HEK293 (cell line): ENCODE measurements at regions not wholly inside any gene's neighbourhood (a gene's known extent, or its start where the extent isn't known, plus 50 kb on each side); places are given as distances from the start of the nearest gene placed in this dataset.

ENCODE experiments used
- ZBTB20 ChIP-seq: fragments of 450-650 bp; formaldehyde crosslinking; IDR thresholded peaks from 2 replicates; pipeline ENCODE4 v1.5.1; 2016; ENCODE audit warnings: missing biosample characterization, missing genetic modification characterization
- ZNF175 ChIP-seq: fragments of 450-650 bp; formaldehyde crosslinking; IDR thresholded peaks from 2 replicates; pipeline ENCODE4 v1.5.1; 2016; ENCODE audit warnings: missing biosample characterization, missing genetic modification characterization
- TF ChIP-seq, protein P1 (sequence below): fragments of 450-650 bp; formaldehyde crosslinking; IDR thresholded peaks from 2 replicates; pipeline ENCODE4 v1.5.1; 2016; ENCODE audit warnings: missing biosample characterization, missing genetic modification characterization

DNA sequence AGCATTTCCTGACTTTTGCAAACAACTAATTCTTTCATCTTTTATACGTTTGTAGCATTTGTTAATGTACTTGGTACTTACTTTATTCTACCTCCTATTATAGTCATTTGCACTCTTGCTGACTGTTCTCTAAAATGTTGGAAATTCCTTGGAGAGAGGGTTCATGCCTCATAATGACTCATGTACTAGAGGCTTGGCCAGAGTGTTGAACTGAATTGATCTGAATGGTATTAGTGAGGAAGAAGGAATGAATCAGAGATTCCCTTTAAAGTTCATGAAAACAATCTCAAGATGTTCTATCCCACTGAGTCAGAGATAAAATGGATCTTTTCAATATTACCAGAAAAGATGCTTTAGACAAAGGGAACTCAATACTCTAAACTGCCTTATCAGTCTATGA, 383.4 kb downstream of the SEC16B start:
- TF ChIP-seq, protein P1, sequence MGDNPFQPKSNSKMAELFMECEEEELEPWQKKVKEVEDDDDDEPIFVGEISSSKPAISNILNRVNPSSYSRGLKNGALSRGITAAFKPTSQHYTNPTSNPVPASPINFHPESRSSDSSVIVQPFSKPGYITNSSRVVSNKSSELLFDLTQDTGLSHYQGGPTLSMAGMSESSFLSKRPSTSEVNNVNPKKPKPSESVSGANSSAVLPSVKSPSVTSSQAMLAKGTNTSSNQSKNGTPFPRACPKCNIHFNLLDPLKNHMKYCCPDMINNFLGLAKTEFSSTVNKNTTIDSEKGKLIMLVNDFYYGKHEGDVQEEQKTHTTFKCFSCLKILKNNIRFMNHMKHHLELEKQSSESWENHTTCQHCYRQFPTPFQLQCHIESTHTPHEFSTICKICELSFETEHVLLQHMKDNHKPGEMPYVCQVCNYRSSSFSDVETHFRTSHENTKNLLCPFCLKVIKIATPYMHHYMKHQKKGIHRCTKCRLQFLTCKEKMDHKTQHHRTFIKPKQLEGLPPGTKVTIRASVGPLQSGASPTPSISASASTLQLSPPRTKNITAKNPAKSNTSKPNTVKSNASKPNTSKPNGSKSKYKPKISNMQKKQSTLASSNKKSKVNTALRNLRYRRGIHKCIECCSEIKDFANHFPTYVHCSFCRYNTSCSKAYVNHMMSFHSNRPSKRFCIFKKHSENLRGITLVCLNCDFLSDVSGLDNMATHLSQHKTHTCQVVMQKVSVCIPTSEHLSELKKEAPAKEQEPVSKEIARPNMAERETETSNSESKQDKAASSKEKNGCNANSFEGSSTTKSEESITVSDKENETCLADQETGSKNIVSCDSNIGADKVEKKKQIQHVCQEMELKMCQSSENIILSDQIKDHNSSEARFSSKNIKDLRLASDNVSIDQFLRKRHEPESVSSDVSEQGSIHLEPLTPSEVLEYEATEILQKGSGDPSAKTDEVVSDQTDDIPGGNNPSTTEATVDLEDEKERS (tag by site-specific recombination) = no peak
- TF ChIP-seq ZBTB20 (tag by site-specific recombination) = no peak
- TF ChIP-seq ZNF175 (tag by site-specific recombination) = no peak
